ELR (cell line): ENCODE measurements at regions not wholly inside any gene's neighbourhood (a gene's known extent, or its start where the extent isn't known, plus 50 kb on each side); places are given as distances from the start of the nearest gene placed in this dataset.
"Not testable (repeated sequence)": the region's sequence is repeated elsewhere in the genome, so short reads cannot be mapped to it uniquely, and the experiment has no call there.

ENCODE experiments used
- DNase-seq: peaks from one replicate; pipeline ENCODE4 v3.0.0-alpha.2; 2015; ENCODE audit warnings: low read depth

DNA sequence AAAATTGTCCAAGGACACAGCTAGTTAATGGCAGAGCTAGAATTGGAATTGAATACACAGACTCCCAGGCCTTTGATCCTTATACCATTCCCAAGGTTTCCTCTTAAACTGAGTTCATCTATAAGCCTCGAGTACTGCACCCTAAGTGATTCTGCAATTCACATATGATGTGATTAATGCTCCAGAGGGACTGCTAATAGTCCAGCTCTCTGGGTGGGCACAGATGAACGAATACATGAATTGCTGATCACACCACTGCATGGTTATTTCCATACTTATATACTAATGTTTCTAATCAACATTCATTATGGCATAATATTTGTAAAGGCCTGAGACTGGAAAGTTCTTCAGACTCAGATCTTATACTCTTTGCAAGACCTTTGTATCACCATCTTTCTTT lies 101.8 kb downstream of the NUFIP1 start:
- no peak for DNase-seq

DNA sequence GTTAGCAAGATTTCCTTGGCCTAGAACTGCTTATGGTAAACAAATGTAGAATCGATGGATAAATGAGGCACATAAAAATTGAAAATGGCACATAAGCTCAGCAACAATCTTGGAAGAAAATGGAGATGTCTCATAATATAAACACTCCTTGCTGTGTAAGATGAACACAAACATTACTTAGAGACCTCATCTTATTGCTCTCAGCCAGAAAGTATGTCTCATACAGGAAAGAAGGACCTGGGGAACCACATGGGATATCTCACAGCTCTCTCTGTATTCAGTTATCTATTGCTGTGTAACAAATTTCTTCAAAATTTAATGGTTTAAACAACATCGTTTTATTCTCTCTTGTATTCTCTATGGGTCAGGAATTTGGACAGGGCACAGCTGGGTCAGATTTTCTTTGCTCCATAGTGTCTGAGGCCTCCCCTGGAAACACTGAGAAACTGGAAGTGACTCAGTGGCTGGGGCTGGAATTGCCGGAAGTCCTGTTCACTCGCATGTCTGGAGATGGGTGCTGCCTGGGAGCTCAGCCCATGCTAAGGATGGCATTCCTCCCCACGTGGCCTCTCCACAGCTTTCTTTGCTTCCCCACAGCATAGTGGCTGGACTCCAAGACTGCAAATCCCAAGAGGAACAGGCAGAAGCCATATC lies 105.1 kb downstream of the NUFIP1 start:
- peak; percentile 88 for DNase-seq

DNA sequence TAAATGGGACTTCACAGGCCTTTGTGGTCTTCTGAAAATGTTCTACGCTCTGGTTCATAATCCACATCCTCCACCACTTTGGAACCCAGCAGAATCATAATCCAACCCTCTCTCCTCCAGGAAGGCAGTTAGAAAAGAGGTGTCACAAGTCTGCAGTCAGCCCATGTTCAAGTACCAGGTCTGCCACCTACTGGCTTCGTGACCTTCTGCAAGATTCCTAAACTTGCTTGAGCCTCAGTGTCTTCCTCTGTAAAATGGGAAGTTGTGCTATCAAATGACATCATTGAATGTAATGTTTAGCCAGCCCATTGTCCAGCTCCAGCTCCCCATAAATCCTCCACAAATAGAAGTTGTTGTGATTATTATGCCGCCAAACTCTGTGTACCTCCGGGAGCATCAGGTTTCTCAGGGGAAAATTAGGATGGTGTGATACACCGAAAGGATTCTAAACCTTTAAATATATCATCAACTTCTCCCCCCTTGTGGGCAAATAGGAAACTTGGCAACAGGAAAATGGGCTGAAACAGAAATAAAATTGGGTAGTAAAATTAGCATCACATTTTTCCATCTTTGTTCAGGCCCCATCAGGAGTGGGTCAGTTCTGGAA lies 109.7 kb downstream of the NUFIP1 start:
- DNase-seq, result peak; percentile 62

DNA sequence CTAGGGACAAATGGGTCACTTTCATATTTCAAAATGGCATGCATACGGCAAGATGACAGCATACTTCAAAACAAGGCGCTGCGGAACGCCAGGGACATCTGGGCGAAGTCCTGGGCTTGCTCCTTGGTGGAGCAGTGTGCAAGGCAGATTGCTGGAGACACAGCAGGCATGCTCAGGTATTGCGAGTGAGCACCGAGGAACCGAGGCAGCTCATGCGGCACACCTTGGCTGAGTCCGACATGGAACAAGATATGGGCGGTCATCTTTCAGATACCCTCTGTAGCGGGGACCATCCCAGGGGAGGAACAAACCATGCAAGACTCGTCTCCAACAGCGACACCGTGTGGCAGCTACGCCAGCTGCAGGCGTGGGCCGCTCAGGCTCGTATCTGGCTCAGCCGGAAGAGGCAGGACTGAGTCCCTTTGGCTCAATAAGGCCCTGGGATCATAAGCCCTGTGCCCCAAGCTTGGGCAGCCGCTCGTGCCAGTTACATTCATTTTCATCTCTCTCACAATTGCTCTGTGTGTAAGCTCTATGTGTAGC lies 112.4 kb downstream of the NUFIP1 start:
- DNase-seq, result peak; percentile 17

DNA sequence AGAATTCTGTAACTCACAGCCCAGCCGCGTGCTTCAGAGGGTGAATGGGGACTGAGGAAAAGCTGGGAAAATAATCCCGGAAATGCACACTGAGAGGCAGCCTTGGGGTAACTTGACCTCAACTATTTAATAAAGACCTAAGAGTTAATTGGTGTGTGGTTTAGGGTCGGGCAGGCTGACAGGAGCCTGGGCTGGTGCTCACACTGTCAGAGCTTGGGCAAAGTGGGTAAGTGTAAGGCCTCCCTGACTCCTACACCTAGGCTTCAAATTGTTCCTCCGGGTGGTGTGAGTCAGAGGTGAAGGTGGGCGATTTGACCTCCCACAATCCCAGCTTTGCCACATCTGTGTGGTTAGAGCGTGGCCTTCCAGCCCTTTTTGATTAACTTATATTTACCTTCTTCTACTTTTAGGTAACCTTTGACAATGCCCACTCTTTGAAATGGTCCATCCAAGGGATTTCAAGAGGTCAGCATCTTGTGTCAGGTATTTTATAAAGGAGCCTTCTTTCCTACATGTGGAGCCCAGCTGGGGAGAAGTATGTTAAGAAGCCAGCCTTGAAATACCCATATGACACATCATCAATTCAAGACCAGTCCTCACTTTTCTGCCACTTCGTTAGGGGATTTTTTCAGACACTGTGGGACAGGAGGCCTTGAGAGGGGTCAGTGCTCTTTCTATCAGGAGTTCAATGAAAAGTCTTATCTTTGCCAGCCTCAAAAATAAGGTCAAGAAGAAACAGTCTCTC lies 114.2 kb downstream of the NUFIP1 start:
- DNase-seq, result no peak

DNA sequence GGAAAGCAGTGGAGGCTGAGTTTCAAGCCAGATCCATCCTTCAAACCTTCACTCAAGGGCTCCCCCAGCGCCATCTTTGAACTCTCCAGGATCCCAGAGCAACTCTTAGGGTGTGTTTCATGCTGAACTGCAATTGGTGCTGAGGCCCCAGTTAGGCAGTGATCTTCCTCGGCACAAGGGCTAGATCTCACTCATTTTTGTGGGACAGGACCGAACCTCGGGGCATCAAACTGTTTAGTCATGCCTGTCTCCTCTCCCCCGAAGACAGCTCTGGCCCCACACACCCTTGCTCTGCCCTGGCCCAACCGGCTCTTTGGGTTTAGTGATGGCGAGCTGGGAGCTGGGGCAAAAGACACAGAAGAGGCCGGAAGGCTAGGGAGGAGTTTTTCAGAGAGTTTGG lies 115.1 kb downstream of the NUFIP1 start:
- DNase-seq, result no peak

DNA sequence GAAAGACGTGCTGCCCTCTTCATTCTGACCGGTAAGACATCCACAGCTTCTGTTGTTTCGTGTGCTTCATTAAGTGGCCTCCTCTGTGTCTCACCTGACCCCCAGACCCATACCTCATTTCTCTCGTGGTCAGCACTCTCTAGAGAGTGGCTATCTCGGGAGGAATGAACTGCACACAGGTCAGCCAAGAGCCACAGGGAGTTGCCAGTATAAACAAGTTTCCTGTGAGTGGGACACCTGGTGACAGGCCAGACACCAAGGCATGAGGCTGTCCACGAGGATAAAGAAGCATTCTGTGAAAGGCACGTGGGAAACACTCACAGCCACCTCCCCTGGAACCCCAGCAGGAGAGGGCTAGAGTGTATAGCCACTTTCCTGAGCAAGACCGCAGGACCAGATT lies 115.8 kb downstream of the NUFIP1 start:
- DNase-seq, result no peak

DNA sequence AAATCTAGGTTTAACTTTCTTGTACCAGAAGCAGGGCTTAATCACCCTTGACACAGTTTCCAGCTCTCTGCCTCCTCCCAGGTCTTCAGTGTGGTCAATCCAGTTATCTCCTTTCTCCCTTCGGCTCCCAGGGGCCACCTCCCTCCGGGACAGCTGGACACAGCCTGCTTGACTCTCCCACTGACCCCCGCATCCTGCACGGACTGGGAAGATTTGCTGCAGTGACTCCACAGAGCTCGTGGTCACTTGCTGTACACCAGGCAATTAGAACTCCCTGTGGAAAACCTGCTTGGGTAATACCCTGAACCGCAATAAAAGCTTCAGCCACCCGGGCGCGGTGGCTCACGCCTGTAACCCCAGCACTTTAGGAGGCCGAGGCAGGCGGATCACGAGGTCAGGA lies 116.5 kb downstream of the NUFIP1 start:
- DNase-seq, result no peak

DNA sequence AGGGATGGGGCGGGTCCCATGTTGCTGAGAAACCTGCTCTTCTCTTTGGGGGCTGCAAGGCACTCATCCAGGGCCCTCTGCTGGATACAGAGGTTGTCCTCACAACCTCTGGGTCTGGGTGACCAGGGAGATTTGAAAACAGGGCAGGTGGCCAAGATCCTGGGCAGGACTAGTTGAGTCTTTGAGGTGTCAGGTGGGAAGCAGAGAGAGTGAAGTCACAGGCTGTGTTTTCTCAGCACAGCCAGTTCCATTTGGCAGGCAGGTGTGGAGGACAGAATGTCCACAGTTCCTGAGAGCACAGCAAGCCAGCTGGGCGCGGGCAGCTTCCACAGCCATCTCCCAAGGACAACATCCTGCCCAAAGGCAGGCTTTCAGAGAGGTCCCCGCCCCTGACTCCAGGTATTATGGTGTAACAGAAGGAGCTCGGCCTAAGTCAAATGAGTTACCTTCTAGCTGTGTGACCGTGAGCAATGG lies 118.8 kb downstream of the NUFIP1 start:
- DNase-seq, result no peak

DNA sequence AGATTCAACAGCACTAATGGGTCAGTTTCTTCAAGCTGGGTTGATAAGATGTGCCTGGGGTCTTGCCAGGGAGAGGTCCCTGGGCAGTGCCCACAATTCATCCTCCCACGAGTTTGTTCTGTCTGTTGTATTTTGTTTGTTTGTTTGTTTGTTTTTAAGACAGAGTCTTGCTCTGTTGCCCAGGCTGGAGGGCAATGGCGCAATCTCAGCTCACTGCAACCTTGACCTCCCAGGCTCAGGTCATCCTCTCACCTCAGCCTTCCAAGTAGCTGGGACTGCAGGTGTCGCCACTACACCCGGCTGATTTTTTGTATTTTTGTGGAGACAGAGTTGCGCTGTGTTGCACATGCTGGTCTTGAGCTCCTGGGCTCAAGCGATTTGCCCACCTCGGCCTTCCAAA lies 120.1 kb downstream of the NUFIP1 start:
- no peak for DNase-seq

DNA sequence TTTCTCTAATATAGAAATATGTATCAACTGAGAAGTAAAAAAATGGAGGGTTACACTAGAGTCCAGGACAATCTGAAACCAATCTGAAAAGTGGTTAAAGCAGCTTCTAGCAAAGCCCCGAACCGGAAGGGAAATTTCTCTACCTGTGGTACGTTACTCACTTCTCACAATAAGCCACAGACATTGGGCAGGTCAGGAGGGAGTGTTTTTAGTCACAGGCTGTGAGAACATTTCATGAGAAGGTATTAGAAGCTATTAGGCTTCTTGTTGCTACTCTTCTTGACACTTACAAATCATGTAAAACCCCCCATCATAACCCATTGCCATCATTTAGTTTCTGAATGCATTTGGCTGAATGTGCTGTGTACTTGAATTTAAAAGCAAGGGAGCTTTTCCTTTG lies 120.9 kb downstream of the NUFIP1 start:
- DNase-seq, result no peak

DNA sequence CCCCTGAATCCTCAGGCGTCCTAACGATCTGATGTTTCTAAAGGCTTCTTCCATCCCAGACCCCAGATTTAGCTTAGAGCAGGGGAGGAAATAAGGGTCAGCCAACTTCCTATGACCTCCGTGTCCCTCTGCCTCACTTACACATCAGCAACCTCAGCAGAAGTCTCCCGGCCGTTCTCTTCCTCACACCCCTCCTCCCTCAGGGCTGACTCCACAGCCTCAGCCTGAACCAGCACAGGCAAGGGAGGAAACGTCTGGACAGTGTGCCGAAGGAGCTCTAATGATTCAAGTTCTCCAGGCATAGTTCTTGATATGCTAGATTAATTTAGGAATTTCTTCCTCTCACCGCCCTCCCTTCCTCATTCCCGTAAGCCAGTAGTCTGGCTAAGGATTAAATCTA lies 121.4 kb downstream of the NUFIP1 start:
- no peak for DNase-seq

DNA sequence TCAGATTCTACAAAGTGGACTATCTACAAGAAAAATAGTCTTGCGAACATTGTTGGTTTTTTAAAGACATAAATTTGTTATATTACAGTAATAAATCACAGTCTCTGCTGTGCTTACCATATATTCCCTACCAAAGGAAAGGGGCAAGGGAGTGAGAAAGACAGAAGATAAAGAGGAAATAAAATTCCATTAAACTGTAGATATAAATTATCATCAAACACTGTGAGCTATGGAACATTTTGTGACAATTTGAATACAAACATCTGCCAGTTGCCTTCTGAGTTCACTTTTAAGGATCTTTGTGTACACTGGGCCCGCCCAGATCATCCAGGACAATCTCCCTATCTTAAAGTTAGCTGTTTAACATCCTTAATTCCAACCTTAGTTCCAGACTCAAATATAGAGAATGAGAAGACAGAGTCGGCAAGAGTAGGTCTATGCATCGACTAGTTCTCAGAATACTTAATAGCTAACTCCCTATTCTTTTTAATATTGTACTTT lies 122.8 kb downstream of the NUFIP1 start:
- no peak for DNase-seq

DNA sequence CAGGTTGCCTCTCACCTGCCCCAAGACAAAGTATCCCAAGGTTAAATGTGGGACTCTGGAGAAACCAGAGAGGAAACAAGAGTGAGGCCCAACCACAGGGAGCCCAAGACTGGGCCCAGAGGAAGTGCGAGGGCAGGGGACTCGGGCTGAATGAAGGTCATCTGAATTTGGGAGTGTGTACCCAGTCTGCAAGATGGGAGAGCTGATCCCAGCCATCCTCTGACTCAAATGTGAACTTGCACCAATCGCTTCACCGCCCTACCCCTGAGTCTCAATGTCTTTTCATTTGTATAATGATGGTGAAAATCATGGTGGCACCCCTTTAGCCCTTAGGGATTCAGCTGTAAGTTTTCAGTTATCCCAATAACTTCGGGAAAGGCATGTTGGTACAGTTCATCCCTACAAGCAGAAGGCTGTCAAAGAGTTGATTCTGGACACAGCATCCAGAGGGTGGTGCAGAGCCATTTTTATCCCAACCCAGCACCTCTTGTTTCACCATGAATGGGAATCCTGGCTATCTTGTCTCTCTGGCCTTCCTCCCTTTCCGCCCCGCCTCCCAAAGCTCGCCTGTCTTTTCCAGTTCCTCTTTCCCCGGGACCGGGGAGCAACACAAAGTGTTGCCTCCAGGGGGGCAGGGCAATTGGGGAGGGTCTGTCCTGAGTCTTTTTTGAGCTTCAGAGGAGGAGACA lies 123.4 kb downstream of the NUFIP1 start:
- DNase-seq, result no peak

DNA sequence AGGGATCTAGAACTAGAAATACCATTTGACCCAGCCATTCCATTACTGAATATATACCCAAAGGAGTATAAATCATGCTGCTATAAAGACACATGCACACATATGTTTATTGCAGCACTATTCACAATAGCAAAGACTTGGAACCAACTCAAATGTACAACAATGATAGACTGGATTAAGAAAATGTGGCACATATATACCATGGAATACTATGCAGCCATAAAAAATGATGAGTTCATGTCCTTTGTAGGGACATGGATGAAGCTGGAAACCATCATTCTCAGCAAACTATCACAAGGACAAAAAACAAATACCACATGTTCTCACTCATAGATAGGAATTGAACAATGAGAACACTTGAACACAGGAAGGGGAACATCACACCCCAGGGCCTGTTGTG lies 125.6 kb downstream of the NUFIP1 start:
- not testable (repeated sequence) for DNase-seq

DNA sequence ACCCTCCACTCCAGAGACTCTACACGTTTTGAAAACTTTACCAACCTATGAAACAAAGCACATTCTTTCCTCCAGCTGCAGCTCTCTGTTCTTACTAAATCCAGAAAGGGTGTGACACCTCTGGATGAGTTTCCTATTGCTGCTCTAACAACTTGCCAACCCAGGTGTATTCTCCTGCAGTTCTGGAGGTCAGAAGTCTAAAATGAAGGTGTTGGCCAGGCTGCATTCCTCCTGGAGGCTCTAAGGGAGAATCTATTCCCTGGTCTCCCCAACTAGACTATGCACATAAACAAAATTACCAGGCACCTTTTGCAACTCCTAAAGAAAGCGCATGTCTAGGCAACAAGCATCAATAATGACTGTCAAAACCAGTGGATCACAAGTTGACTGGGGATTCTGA lies 128.8 kb downstream of the NUFIP1 start:
- no peak for DNase-seq

DNA sequence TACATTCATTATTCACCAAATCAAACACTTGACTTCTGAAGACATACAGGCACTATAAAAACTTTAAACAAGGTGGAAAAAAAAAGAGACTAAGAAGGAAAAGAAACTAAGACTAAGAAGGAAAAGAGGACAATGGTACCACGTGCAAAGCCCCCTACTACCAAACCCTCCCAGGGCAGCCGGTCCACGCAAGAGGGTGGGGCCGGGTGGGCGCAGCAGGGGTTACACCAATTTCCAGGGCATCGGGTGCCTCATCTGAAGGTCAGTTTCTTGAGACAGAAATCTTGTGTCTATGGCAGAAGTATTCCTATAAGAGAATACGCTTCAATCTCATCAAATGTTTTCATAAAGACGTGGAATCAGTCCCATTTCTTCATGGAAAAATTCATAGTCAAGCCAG lies 131.5 kb downstream of the NUFIP1 start:
- DNase-seq, result no peak

DNA sequence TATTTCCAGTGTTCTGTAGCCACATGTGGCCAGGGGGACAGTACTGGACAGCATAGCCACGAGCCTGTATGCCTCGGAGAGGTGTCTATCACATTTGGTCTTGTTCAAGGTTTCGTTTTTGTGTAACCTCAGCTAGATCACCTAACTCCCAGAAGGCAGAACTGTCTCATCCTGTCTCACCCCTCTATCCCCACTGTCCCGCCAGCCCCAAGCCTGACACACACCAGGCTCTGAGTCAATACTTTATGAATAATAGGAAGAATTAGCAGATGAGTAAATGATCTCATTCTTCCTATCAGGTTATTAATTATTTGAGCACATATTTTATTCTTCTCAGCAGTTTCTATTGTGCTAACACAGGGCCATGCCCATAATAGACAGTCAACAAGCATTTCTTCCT lies 132.2 kb downstream of the NUFIP1 start:
- DNase-seq, result peak; percentile 56

DNA sequence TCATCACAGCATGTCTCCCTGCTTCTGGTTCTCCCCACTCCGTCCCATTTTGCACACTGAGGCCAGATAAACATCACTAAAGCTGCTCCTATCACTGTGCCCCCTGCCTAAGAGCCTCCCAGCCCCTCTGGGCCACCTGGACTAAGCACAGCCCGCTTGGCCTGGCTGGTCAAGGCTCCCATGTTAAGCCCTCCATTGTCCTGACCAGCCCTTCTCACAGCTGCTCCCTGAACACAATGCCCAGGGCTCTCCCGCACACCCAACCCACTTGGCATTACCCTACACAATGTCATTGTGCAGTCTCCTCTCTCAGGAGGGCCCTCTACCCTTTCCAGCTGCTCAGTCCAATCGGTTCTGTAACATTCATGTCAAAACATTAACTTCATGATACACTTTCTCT lies 133.4 kb downstream of the NUFIP1 start:
- no peak for DNase-seq

DNA sequence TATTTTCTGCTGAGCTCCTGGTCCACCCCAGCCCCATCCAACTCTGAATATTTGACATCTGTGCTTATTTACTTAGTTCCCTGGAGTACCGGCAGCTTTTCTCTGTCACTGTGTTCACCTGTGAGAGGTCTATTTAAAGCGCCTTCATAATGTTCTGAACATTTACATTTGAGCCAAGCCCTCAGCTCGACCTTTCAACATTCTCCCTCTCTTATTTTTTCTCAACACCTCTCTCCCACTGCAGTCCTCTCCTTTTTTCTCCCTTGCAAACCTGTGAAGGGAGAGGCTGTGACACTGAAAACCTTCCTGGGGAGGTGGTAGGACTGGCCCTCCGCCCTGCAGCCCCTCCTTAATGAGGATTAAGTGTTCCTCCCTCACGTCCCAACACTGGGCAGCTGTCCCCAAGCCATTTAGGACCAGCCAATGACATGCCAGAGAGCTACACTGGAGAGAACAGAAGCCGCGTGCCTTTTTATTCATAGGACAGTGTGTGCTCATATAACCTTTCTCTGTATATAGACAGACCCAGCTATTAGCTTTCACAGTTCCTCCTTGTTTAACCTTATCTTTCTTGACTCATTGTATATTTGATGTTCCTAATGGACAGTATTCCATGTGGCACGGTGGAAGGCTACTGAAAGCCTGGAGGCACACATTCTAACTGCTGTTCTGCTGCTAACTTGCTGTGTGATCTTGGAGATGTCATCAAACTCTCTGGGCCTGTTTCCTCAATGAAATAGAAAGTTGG lies 134.8 kb downstream of the NUFIP1 start:
- no peak for DNase-seq

DNA sequence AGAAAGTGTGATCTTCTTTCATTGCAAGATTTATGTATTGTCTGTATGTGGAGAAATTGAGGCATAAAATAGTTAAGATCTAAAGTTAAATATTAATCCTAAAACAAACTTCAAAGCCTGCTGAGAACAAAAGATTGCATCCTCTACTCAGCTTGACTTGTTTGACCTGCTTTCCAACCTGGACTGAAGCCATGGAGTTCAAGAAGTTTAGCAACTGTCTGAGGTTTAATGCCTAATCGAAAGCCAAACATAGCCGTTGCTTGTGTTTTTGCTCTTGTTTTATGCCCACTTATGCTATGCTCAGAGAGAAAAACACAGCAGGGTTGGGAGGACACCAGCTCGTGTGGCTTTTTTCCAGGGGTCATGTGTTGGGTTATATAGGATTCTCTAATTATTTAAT lies 135.6 kb downstream of the NUFIP1 start:
- DNase-seq, result no peak
